ENCODE measurements at regions not wholly inside any gene's neighbourhood (a gene's known extent, or its start where the extent isn't known, plus 50 kb on each side); places are given as distances from the start of the nearest gene placed in this dataset.

DNA sequence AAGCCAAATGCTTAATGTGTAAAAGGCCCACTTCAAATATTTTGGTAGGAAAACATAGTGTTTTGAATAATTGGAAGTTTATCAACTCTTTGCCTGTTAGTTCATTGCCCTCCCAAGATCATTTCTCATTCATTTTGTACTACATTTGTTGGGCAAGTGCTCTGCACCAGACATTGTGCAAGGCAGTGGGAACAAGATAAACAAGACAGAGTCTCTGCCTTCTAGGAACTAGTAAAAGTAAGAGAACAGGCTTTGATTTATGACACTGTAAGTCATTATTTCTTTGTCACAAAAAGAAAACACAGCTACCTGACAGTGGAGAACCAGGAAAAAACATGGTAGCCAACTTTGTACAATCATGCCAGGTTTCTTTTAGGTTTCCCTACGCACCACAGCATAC lies 63.7 kb upstream of the PAM start:
- DNase-seq (ENCODE audit: low read depth) = no peak
- no peaks in the 10 kb centered on the region for H3K36me3 ChIP-seq (ENCODE audit: control insufficient read depth, insufficient read depth, low read length)
- H3K4me3 ChIP-seq (ENCODE audit: low read depth, low read length) = no peak overlapping the region
- TF ChIP-seq, protein P1, sequence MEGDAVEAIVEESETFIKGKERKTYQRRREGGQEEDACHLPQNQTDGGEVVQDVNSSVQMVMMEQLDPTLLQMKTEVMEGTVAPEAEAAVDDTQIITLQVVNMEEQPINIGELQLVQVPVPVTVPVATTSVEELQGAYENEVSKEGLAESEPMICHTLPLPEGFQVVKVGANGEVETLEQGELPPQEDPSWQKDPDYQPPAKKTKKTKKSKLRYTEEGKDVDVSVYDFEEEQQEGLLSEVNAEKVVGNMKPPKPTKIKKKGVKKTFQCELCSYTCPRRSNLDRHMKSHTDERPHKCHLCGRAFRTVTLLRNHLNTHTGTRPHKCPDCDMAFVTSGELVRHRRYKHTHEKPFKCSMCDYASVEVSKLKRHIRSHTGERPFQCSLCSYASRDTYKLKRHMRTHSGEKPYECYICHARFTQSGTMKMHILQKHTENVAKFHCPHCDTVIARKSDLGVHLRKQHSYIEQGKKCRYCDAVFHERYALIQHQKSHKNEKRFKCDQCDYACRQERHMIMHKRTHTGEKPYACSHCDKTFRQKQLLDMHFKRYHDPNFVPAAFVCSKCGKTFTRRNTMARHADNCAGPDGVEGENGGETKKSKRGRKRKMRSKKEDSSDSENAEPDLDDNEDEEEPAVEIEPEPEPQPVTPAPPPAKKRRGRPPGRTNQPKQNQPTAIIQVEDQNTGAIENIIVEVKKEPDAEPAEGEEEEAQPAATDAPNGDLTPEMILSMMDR (IDR thresholded peaks at IDR 0.05; ENCODE audit: insufficient read depth, low read length, poor library complexity, severe bottlenecking) = no peak
- no peaks in the 10 kb centered on the region for H3K27me3 ChIP-seq (ENCODE audit: control insufficient read depth, insufficient read depth, low read length)

DNA sequence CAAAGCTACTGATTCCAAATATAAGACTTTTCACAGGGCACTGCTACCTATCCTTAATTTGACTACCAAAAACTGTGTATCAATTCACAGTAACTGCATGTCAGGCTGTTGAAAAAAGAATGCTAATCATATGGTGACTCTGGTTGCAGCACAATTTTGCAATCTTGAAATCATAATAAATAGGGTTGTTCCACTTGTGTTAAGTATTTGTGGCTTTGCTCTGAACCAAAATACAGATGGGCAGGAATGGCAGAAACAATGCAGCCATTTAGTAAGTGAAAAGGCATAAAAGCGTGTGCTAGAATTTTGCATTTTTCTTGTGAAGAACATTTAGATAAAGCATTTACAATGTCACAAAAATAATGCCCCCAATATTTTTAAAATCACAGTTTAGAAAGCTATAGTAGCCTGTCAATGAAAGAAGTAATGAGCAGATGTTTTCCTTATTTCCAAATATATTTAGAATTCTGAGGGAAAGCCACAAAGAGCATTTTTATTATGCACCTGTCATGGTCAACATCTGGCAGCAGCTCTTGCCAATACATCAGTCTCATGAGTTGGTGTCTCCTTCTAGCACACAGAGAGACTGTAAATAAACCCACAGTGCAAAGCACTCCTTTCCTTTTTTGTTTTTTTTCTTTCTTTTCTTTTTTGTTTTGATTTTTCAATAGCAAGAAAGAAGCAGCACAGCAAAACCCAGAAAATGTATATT lies 54.8 kb upstream of the PAM start:
- Histone ChIP-seq H3K36me3 (ENCODE audit: control insufficient read depth, insufficient read depth, low read length) (no peaks in the 10 kb centered on the region), H3K4me3 (ENCODE audit: low read depth, low read length) (no peak overlapping the region), H3K27me3 (ENCODE audit: control insufficient read depth, insufficient read depth, low read length) (no peaks in the 10 kb centered on the region)
- DNase-seq (ENCODE audit: low read depth) = no peak
- TF ChIP-seq, protein P1 (IDR thresholded peaks at IDR 0.05; ENCODE audit: insufficient read depth, low read length, poor library complexity, severe bottlenecking) = no peak

DNA sequence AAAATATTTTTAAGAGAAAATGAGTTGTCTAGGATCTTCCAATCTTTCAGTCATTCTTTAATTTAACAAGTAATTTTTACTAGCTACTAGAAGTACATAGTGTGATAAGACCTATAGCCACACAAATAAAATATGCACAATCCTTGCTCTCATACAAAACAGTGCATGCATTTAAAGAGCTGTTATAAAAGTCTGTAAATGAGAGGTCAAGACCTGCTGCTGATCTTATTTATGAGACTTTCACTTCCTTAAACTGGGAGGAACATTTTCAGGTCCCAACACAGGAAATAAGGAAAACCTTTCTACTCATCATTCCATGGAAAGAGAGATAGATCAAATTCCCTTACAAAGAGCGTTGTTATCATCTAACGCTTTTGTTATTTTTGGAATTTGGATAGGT lies 54.2 kb upstream of the PAM start:
- TF ChIP-seq, protein P1 (IDR thresholded peaks at IDR 0.05; ENCODE audit: insufficient read depth, low read length, poor library complexity, severe bottlenecking) = no peak
- Histone ChIP-seq H3K4me3 (ENCODE audit: low read depth, low read length) (no peak overlapping the region), H3K36me3 (ENCODE audit: control insufficient read depth, insufficient read depth, low read length) (no peaks in the 10 kb centered on the region), H3K27me3 (ENCODE audit: control insufficient read depth, insufficient read depth, low read length) (no peaks in the 10 kb centered on the region)
- no peak for DNase-seq (ENCODE audit: low read depth)

DNA sequence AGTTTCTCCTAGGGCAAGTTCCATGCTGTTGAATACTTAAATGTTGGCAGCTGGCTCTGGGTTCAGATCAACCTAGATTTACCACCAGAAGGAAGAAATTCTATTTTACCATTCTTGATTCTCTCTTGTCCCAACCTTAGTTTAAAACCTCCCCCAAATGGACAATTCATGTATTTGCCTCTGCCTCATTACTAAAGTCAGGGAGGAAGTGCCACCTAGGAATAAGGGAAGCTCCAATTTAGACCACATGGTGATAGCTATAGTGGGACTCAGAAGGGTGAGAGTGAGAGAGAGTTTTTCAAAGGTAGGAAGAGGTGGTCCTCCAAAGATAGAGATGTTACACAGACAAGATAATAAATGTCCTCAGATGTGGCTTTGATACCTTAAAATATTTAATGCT lies 53.4 kb upstream of the PAM start:
- no peak for DNase-seq (ENCODE audit: low read depth)
- TF ChIP-seq, protein P1 (IDR thresholded peaks at IDR 0.05; ENCODE audit: insufficient read depth, low read length, poor library complexity, severe bottlenecking) = no peak
- H3K27me3 ChIP-seq (ENCODE audit: control insufficient read depth, insufficient read depth, low read length) = no peaks in the 10 kb centered on the region
- no peaks in the 10 kb centered on the region for H3K36me3 ChIP-seq (ENCODE audit: control insufficient read depth, insufficient read depth, low read length)
- H3K4me3 ChIP-seq (ENCODE audit: low read depth, low read length) = no peak overlapping the region

All from kidney epithelial cell (primary cell).